ENCODE measurements at regions not wholly inside any gene's neighbourhood (a gene's known extent, or its start where the extent isn't known, plus 50 kb on each side); places are given as distances from the start of the nearest gene placed in this dataset.

DNA sequence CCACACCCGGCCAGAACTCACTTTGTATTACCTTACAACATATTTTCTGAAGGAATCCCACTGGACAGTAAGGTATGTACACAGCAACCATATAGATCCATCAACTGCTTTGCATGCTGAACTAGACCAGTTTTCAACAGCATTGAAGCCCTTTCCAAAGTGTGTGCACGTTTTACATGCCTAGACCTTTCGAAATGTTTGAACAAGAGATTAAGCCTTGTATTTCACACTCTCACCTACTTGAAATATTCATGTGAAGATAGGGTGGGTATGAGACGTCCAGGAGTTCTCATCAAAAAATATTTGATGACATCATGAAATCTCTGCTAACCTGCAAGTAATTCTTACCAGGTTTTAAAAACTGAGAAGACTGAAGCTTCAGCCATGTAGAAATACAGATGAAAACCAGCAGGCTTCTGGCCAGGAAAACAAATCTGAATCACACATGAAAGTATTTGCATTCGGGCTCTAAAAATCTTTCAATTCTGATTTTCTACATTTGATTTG is 387.0 kb upstream of the PSMD7 start:
- ChIA-PET CTCF (no interaction called here), POLR2A (no interaction called here)
- no peak for DNase-seq (ENCODE audit: extremely low spot score)
- TF ChIP-seq CTCF (IDR thresholded peaks at IDR 0.05; ENCODE audit: control extremely low read depth, extremely low read depth, low read depth, missing control alignments) = no peak

DNA sequence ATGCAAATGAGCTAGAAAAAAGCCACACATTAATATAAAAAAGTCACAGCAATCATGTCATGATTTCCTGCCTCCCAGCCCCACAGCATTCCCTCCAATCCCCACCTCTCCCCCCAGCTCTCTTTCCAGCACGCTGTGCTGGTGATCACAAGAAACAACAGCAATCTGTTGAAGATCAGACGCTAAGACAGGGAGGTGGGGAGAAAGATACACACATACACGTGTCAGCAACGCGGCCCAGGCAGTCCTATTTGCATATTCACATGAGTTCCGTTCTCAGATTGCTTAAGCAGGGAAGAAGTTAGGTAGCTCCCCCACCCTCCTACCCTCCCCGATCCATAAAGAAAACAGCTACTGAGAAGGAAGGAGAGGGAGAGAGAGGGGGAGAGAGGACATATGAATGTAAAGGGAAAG is 405.5 kb upstream of the PSMD7 start:
- POLR2A ChIA-PET = no interaction called here
- TF ChIP-seq CTCF (IDR thresholded peaks at IDR 0.05; ENCODE audit: control extremely low read depth, extremely low read depth, low read depth, missing control alignments) = no peak
- DNase-seq (ENCODE audit: extremely low spot score) = no peak
- CTCF ChIA-PET = interaction anchor here (1.4 kb wide), 1 partner anchor 10 kb away, joined by 3 read pairs; no protein-coding TSS in a partner anchor

- no peak for TF ChIP-seq CTCF (IDR thresholded peaks at IDR 0.05; ENCODE audit: control extremely low read depth, extremely low read depth, low read depth, missing control alignments)
- DNase-seq (ENCODE audit: extremely low spot score) = no peak
- ChIA-PET CTCF (no interaction called here), POLR2A (no interaction called here)
These were observed 406.2 kb upstream of the PSMD7 start for GRCh38 chr16:73890186-73891128.

DNA sequence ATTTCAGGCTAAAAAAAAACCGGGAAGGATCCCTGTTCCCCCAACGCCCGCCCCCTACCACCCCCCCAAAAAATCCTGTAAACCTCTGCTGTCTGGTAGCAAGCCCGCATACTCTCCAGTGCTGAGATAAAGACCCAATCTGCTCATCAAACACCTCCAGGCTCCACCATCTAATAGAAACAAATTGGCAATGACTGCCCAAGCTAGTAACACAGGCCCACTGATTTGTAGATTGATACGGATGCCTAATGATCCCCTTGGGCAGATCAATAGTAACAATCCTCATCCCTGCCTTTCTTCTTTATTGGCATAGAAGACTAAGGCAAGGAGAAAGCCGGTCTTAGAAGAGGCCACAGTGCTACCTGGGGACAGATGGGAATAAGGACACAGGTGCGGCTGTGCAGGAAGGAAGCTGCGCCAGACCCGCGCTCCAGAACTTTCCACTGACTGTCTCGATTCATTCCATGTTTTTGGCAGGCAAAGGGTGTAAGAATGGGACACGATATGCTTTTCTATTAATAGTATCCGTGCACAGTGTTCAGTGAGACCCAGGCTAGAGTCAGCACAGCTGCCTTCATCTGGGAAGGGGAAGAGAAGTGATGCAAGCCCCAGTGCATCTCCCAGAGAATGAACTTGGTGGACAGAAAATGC is 407.6 kb upstream of the PSMD7 start:
- TF ChIP-seq CTCF (IDR thresholded peaks at IDR 0.05; ENCODE audit: control extremely low read depth, extremely low read depth, low read depth, missing control alignments) = no peak
- CTCF ChIA-PET = no interaction called here
- no peak for DNase-seq (ENCODE audit: extremely low spot score)
- POLR2A ChIA-PET = no interaction called here

GRCh38 chr16:73887911-73888310 is 408.7 kb upstream of the PSMD7 start:
- POLR2A ChIA-PET = no interaction called here
- no peak for DNase-seq (ENCODE audit: extremely low spot score)
- CTCF ChIA-PET = no interaction called here
- TF ChIP-seq CTCF (IDR thresholded peaks at IDR 0.05; ENCODE audit: control extremely low read depth, extremely low read depth, low read depth, missing control alignments) = no peak

GRCh38 chr16:73886426-73886825 is 410.2 kb upstream of the PSMD7 start:
- POLR2A ChIA-PET = no interaction called here
- no peak for TF ChIP-seq CTCF (IDR thresholded peaks at IDR 0.05; ENCODE audit: control extremely low read depth, extremely low read depth, low read depth, missing control alignments)
- CTCF ChIA-PET = interaction anchor here (1.2 kb wide), 1 partner anchor 70 kb away, joined by 3 read pairs; no protein-coding TSS in a partner anchor
- no peak for DNase-seq (ENCODE audit: extremely low spot score)

Measured in GM10248 (cell line).